AG09319 (cell line): ENCODE measurements at regions not wholly inside any gene's neighbourhood (a gene's known extent, or its start where the extent isn't known, plus 50 kb on each side); places are given as distances from the start of the nearest gene placed in this dataset.
"Not testable (repeated sequence)": the region's sequence is repeated elsewhere in the genome, so short reads cannot be mapped to it uniquely, and the experiment has no call there.

Experiments
- DNase-seq: peaks from one replicate; pipeline ENCODE4 v3.0.0-alpha.2; 2010; ENCODE audit warnings: low read depth; ENCODE audit errors: extremely low read depth
- CTCF ChIP-seq: IDR thresholded peaks from 2 replicates; pipeline ENCODE4 v1.5.1; 2011; ENCODE audit warnings: low read depth, mild to moderate bottlenecking, inconsistent platforms, low read length, moderate library complexity

GRCh38 chr4:85125688-85126087 lies 159.2 kb upstream of the WDFY3 start:
- TF ChIP-seq CTCF, result no peak
- no peak for DNase-seq

- TF ChIP-seq CTCF, result no peak
- DNase-seq, result no peak
These were observed 160.6 kb upstream of the WDFY3 start for GRCh38 chr4:85126991-85127591.

DNA sequence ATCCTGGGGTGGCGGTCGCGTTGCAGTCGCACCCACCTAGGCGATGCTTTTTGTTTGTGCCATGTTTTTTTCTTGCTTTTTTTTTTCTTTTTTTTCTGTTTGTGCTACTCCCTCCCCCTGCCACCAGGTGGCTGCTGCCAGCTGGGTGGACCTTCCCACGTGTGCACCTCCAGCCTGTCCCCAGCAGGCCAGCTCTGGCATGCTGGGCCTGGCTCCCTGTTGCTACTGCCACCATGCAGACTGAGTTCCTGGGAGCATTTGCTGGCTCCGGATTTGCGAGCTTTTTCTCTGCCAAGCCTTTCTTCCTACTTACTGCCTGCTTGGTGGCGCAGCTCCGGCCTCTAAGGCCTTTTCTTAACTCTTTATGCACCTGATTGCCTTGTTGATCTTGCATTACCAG lies 161.2 kb upstream of the WDFY3 start:
- DNase-seq, result no peak
- peak; percentile 32 for TF ChIP-seq CTCF

DNA sequence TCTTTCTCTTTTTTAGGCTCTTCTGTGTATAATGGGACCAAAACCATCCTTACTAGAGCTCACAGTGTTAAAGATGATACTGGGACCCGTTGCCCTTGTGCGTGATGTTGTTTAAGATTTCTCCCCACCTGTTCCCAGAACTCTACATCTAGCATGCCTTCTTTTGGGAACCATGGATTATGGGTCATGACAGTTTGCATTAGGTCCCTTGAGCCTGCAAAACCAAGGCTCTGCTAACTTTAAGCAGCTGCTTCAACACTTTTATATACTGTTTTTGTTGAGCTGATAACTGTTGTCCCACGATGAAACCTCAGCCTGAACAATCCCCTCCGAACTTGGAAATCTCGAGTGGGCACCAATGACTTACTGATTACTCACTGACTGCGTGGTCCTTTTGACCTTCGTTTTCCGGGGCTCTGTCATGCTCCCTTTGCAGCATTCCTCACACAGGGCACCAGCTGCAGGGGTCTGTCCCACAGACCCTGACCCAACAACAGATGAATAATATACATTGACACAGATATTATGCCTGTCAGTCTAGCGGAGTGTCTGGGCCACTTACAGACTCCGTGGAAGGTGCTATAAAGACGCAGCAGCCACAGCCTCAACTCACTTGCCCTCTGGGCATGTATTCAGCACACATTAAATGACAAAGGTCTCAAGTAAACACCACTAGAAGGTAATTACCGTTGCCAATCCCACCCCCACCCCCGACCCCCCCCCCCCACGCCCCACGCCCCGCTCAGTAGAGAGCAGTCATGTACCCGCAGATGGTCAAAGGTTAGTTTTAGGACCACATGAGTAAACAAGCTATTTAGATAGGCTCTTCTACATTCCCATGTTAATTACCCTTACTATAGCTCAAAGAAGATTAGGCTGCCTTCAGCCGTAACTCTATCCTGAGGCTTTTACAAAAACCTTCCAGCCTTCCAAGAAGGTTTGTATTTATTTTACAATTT lies 162.0 kb upstream of the WDFY3 start:
- no peak for DNase-seq
- no peak for TF ChIP-seq CTCF

DNA sequence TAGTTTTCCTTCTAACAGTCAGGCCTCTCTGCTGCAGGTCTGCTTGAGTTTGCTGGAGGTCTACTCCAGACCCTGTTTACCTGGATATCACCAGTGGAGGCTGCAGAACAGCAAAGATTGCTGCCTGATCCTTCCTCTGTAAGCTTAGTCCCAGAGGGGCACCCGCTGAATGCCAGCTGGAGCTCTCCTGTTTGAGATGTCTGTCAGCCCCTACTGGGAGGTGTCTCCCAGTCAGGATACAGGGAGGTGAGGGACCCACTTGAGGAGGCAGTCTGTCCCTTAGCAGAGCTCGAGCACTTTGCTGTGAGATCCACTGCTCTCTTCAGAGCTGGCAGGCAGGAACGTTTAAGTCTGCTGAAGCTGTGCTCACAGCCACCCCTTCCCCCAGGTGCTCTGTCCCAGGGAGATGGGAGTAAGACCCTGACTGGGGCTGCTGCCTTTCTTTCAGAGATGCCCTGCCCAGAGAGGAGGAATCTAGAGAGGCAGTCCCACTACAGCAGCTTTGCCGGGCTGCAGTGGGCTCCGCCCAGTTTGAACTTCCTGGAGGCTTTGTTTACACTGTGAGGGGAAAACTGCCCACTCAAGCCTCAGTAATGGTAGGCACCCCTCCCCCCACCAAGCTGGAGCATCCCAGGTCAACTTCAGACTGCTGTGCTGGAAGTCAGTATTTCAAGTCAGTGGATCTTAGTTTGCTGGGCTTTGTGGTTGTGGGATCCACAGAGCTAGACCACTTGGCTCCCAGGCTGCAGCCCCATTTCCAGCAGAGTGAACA lies 163.1 kb upstream of the WDFY3 start:
- DNase-seq, result not testable (repeated sequence)

DNA sequence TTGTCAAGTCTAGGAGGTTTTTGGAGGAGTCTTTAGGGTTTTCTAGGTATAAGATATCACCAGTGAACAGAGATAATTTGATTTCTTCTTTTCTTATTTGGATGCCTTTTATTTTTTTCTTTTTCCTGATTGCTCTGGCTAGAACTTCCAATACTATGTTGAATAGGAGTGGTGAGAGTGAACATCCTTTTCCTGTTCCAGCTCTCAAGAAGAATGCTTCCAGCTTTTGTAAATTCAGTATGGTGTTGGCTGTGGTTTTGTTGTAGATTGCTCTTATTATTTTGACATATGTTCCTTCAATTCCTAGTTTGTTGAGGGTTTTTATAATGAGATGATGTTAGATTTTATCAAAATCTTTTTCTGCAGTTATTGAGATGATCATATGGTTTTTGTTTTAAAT lies 165.6 kb upstream of the WDFY3 start:
- TF ChIP-seq CTCF, result no peak
- no peak for DNase-seq

GRCh38 chr4:85132570-85132969 lies 166.1 kb upstream of the WDFY3 start:
- DNase-seq, result no peak
- TF ChIP-seq CTCF, result no peak

GRCh38 chr4:85139749-85140148 lies 173.3 kb upstream of the WDFY3 start:
- DNase-seq, result not testable (repeated sequence)
